WTC11 (cell line): ENCODE measurements at regions not wholly inside any gene's neighbourhood (a gene's known extent, or its start where the extent isn't known, plus 50 kb on each side); places are given as distances from the start of the nearest gene placed in this dataset.

Experiments
- AR ChIP-seq: fragments of 250-450 bp; sonication (Bioruptor Pico); IDR thresholded peaks from 2 replicates; pipeline ENCODE4 v1.9.0; 2021; ENCODE audit warnings: mild to moderate bottlenecking
- CTCF ChIP-seq: fragments of 200-600 bp; IDR thresholded peaks from 2 replicates; pipeline ENCODE4 v1.8.0; 2022; ENCODE audit warnings: antibody characterized with exemption
- ESRRA ChIP-seq: sonication (generic); formaldehyde crosslinking; IDR thresholded peaks from 2 replicates; pipeline ENCODE4 v1.8.1; 2022; ENCODE audit warnings: mild to moderate bottlenecking, missing genetic modification reagents, borderline replicate concordance
- HMGXB4 ChIP-seq: sonication (generic); formaldehyde crosslinking; IDR thresholded peaks from 2 replicates; pipeline ENCODE4 v1.8.1; 2023; ENCODE audit warnings: mild to moderate bottlenecking, moderate library complexity, missing genetic modification reagents
- MLX ChIP-seq: sonication (generic); formaldehyde crosslinking; IDR thresholded peaks from 2 replicates; pipeline ENCODE4 v1.8.1; 2023; ENCODE audit warnings: mild to moderate bottlenecking, missing genetic modification reagents, moderate library complexity
- NR1H2 ChIP-seq: sonication (generic); formaldehyde crosslinking; IDR thresholded peaks from 2 replicates; pipeline ENCODE4 v1.9.0; 2021; ENCODE audit warnings: mild to moderate bottlenecking, moderate library complexity, missing genetic modification reagents
- PREB ChIP-seq: sonication (generic); formaldehyde crosslinking; IDR thresholded peaks from 2 replicates; pipeline ENCODE4 v1.8.1; 2022; ENCODE audit warnings: mild to moderate bottlenecking, missing genetic modification reagents, moderate library complexity, borderline replicate concordance

- TF ChIP-seq NR1H2 (CRISPR knock-in tag) (no peak), CTCF (no peak), ESRRA (no peak), PREB (CRISPR knock-in tag) (no peak), HMGXB4 (CRISPR knock-in tag) (no peak), MLX (no peak), AR (CRISPR knock-in tag) (no peak)
These were observed 255.9 kb upstream of the CXCR4 start for GRCh38 chr2:136373841-136374240.
